Muscle of leg (tissue), 3 donors: ENCODE measurements at regions not wholly inside any gene's neighbourhood (a gene's known extent, or its start where the extent isn't known, plus 50 kb on each side); places are given as distances from the start of the nearest gene placed in this dataset.
"Not testable (repeated sequence)": the region's sequence is repeated elsewhere in the genome, so short reads cannot be mapped to it uniquely, and the experiment has no call there.

ENCODE experiments used
- DNase-seq: peaks from one replicate; pipeline ENCODE4 v3.0.0; 2013
- H3K27ac ChIP-seq: one replicate; pipeline ENCODE4 v1.5.1; 2013; ENCODE audit warnings: mild to moderate bottlenecking, low read length, control low read depth
- H3K27me3 ChIP-seq: one replicate; pipeline ENCODE4 v1.6.1; 2013; ENCODE audit warnings: low read length; ENCODE audit not compliant: control insufficient read depth, insufficient read depth
- H3K36me3 ChIP-seq: one replicate; pipeline ENCODE4 v1.6.1; 2013; ENCODE audit warnings: low read length; ENCODE audit not compliant: control insufficient read depth, insufficient read depth
- H3K4me1 ChIP-seq: one replicate; pipeline ENCODE4 v1.6.1; 2013; ENCODE audit warnings: low read length; ENCODE audit not compliant: control insufficient read depth, insufficient read depth
- H3K4me3 ChIP-seq: one replicate; pipeline ENCODE4 v1.5.1; 2013; ENCODE audit warnings: low read length, control low read depth
- H3K9me3 ChIP-seq: replicated peaks from 2 replicates; pipeline ENCODE4 v1.6.1; 2013; ENCODE audit warnings: low read depth, low read length; ENCODE audit not compliant: control insufficient read depth
- WGBS: methylation state at CpG from one replicate; pipeline ENCODE4 v1.1.5; 2013; ENCODE audit warnings: missing lambda C conversion rate; ENCODE audit not compliant: insufficient coverage; 5-methylcytosine and 5-hydroxymethylcytosine counted together

DNA sequence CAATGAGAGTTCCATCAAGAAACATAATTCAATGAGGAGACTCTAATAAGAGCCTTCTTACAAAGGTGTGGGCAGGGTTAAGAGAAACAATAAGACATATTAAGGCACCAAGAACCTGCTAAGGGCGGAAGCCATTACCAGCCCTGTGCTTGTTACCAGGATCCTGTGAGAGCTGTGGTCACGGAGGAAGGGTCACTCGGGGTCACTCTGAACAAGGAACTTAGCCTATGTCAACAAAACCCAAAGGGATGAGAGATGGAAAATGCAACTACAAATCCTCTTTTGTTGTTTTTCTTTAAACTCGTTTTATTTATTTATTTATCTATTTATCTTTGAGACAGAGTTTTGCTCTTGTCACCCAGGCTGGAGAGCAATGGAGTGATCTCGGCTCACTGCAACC, 460.4 kb upstream of the CCDC196 start:
- no CpG with 5 or more reads among the region's 5 CpGs for WGBS

GRCh38 chr14:66031981-66032380, 454.2 kb upstream of the CCDC196 start:
- not testable (repeated sequence) for H3K36me3 ChIP-seq, H3K9me3 ChIP-seq, H3K27ac ChIP-seq, DNase-seq, H3K4me1 ChIP-seq, H3K27me3 ChIP-seq, H3K4me3 ChIP-seq
- WGBS: 95% methylated on average over 10 of the region's 12 CpGs

More for the DNA sequence above, 460.4 kb upstream of the CCDC196 start:
- Histone ChIP-seq H3K27ac (no peak overlapping the region), H3K27me3 (no peaks in the 10 kb centered on the region), H3K4me3 (no peak overlapping the region), H3K4me1 (no peaks in the 10 kb centered on the region), H3K36me3 (no peaks in the 10 kb centered on the region), H3K9me3 (no peaks in the 10 kb centered on the region)
- DNase-seq: peak; percentile 42

DNA sequence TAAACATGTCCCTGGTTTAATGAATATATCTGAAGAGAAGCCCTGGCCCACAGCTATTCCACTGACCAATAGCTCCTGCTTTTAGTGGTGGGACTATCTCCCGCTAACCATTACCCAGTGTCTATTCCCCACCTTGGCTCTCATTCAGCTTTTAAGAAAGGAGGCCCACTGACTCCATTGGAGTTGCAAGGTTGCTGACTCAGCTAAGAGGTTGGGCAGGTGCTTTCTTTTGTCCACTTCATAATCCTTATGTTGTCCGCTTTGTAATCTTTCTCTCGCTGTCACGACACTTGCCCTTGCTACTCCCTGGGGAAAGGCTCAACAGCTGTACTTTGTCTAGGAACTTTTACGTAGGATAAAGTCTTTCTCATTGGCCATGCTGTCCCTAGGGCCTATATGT, 453.4 kb upstream of the CCDC196 start:
- no peaks in the 10 kb centered on the region for H3K36me3 ChIP-seq
- no peak overlapping the region for H3K27ac ChIP-seq
- no peak for DNase-seq
- H3K9me3 ChIP-seq: peaks cover 2% of the 10 kb centered on the region
- no peak overlapping the region for H3K4me3 ChIP-seq
- WGBS: 88% methylated on average over 4 of the region's 5 CpGs
- no peaks in the 10 kb centered on the region for H3K27me3 ChIP-seq
- H3K4me1 ChIP-seq: no peaks in the 10 kb centered on the region

DNA sequence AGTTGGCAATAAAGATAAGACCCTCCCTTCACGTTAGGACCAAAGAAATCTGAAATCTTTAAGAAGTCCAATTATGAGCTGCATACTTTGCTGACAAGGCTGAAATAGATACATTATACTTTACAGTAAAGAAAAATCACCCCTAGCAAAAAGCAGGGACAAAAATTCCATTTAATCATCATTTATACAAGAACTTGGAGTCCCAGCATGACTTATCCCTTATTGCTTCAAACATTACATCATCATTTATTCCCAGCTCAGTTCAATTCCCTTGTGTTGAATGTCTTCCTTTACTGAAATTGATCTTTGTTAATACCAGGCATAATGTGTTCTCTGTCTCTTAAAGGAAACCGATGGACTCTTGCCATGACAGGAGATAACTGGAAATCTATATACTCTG, 449.6 kb upstream of the CCDC196 start:
- Histone ChIP-seq H3K4me3 (no peak overlapping the region), H3K4me1 (no peaks in the 10 kb centered on the region), H3K9me3 (peaks cover 2% of the 10 kb centered on the region), H3K27ac (no peak overlapping the region), H3K36me3 (no peaks in the 10 kb centered on the region), H3K27me3 (no peaks in the 10 kb centered on the region)
- WGBS: no CpG with 5 or more reads among the region's 2 CpGs
- no peak for DNase-seq

DNA sequence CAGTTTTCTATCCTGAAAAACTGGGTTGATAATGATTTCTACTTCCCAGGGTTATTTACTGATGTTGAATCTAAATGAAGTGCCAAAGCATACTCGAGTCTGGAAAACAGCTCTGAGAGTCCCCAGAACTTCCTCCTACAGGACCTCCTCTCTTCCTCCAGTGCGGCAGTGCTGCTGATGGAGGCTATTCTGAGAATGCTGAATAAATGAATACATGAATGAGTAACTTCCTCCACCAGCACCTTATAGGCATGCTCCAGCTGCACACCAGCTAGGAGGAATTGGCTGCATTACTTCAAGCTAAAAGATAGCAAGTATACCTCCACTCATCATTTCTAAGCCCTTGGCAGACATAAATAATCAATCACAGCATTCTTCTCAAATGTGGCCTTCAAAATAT, 448.8 kb upstream of the CCDC196 start:
- Histone ChIP-seq H3K4me3 (no peak overlapping the region), H3K36me3 (no peaks in the 10 kb centered on the region), H3K4me1 (no peaks in the 10 kb centered on the region), H3K27me3 (no peaks in the 10 kb centered on the region), H3K9me3 (peaks cover 2% of the 10 kb centered on the region), H3K27ac (no peak overlapping the region)
- DNase-seq: peak; percentile 66
- WGBS: no CpG with 5 or more reads among the region's 2 CpGs

DNA sequence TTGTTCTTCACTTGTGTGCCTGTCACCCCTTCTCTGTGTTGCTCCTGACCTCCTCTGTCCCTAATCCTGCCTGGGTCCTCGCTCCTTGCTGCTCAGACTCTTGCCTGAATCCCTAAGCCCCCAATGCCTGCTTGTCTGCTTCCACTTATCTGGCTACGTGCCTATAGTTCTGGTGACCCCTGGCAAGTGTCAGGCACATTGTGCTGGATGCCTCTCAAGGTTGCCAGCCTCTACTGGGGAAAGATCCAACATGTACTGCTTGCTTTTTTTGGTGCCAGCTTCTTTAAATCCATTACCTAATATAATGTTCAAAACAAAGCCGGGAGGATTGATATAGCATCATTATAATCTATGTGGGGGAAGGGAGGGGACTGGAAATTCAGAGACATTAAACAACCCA, 448.0 kb upstream of the CCDC196 start:
- H3K9me3 ChIP-seq: no peaks in the 10 kb centered on the region
- 60% methylated on average over 2 of the region's 3 CpGs for WGBS
- no peak overlapping the region for H3K27ac ChIP-seq
- no peak overlapping the region for H3K4me3 ChIP-seq
- H3K27me3 ChIP-seq: no peaks in the 10 kb centered on the region
- no peaks in the 10 kb centered on the region for H3K36me3 ChIP-seq
- DNase-seq: peak; percentile 5
- H3K4me1 ChIP-seq: no peaks in the 10 kb centered on the region

- no CpG with 5 or more reads among the region's 1 CpG for WGBS
- no peak overlapping the region for H3K27ac ChIP-seq
These were observed 447.6 kb upstream of the CCDC196 start for GRCh38 chr14:66038618-66039017.

GRCh38 chr14:66039495-66039894, 446.7 kb upstream of the CCDC196 start:
- DNase-seq: no peak
- Histone ChIP-seq H3K27ac (no peak overlapping the region), H3K36me3 (no peaks in the 10 kb centered on the region), H3K9me3 (no peaks in the 10 kb centered on the region), H3K4me3 (no peak overlapping the region), H3K4me1 (no peaks in the 10 kb centered on the region), H3K27me3 (no peaks in the 10 kb centered on the region)

More at GRCh38 chr14:66038618-66039017, 447.6 kb upstream of the CCDC196 start:
- H3K36me3 ChIP-seq: no peaks in the 10 kb centered on the region
- no peaks in the 10 kb centered on the region for H3K9me3 ChIP-seq
- no peak overlapping the region for H3K4me3 ChIP-seq
- no peaks in the 10 kb centered on the region for H3K27me3 ChIP-seq
- no peaks in the 10 kb centered on the region for H3K4me1 ChIP-seq
- DNase-seq: peak; percentile 77

DNA sequence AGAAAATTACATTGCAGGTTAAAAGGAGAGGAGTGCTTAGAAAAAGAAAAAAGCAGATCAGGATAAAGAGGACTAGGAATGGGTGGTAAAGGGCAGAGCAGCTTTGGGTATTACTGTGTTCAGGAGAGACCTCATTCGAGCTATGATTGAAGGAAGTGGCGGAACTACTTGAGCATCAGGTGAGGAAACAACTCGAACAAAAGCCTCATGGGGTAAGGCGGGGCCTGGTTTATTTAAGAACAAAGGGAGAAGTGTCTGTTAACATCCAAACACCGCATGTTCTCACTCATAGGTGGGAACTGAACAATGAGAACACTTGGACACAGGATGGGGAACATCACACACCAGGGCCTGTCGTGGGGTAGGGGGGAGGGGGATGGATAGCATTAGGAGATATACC, 444.6 kb upstream of the CCDC196 start:
- Histone ChIP-seq H3K9me3 (no peaks in the 10 kb centered on the region), H3K27ac (no peak overlapping the region), H3K27me3 (no peaks in the 10 kb centered on the region), H3K4me3 (no peak overlapping the region), H3K4me1 (peaks cover 8% of the 10 kb centered on the region), H3K36me3 (no peaks in the 10 kb centered on the region)
- no peak for DNase-seq
- WGBS: 76% methylated on average over 2 of the region's 6 CpGs

DNA sequence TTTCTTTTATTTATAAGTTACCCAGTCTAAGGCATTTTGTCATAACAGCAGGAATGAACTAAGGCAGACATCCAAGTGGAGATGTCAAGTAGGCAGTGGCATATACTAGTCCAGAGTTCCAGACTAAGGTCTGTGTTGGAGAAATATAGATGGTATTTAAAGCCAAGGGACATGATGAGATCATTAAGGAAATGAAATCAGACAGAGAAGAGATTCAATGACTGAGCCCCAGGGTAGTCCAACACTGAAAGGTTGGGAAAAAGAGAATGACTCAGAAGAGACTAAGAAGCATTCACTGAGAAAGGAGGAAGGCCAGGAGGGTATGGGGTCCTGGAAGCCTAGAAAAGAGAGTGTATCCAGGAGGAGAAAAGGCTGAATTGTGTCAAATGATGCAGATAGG, 442.2 kb upstream of the CCDC196 start:
- no peak for DNase-seq
- Histone ChIP-seq H3K4me3 (no peak overlapping the region), H3K9me3 (no peaks in the 10 kb centered on the region), H3K27me3 (no peaks in the 10 kb centered on the region), H3K36me3 (no peaks in the 10 kb centered on the region), H3K4me1 (peaks cover 8% of the 10 kb centered on the region), H3K27ac (no peak overlapping the region)

DNA sequence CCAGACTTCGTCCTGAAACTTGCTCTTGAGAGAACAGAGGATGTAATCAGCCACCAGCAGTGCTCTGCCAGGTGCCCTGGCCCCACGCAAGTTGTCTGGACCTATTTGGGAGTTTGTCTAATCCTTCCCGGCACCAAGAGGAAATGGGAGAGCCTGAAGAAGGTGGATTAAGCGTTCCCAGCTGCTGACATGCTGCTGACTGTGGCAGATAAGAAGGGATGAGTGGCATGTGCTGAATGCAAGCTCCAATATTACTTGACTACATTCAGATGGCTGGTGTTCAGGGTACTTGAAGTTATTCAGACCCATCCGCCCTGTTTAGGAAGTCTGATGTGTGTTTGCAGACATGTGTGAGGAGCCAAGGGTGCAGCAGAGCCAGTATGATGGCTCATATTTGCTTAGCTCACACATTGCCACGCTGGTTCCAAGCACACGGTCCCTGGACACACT, 440.6 kb upstream of the CCDC196 start:
- Histone ChIP-seq H3K27ac (no peak overlapping the region), H3K36me3 (no peaks in the 10 kb centered on the region), H3K4me1 (peaks cover 8% of the 10 kb centered on the region), H3K4me3 (no peak overlapping the region), H3K27me3 (no peaks in the 10 kb centered on the region), H3K9me3 (no peaks in the 10 kb centered on the region)
- 21% methylated on average over 5 of the region's 7 CpGs for WGBS
- DNase-seq: peak; percentile 58
